CD14-positive monocyte (primary cell): ENCODE measurements at regions not wholly inside any gene's neighbourhood (a gene's known extent, or its start where the extent isn't known, plus 50 kb on each side); places are given as distances from the start of the nearest gene placed in this dataset.

Experiments used
- DNase-seq, 3 donors: peaks; one replicate each; pipeline ENCODE4 v3.0.0-alpha.2; 2011 to 2022
- H2AFZ ChIP-seq: 2 replicates; pipeline ENCODE4 v1.6.0; 2012; ENCODE audit warnings: mild to moderate bottlenecking, low read depth, low read length, inconsistent platforms; ENCODE audit not compliant: insufficient read depth, poor library complexity, severe bottlenecking
- H3K27ac ChIP-seq, 2 donors: 1 replicate in 1 of 2; 2 replicates in 1 of 2; pipeline ENCODE4 v1.5.1; 2012 to 2013; ENCODE audit warnings: low read length in 2 of 2, control low read depth in 1 of 2, inconsistent platforms in 1 of 2, low read depth in 1 of 2, mild to moderate bottlenecking in 1 of 2
- H3K27me3 ChIP-seq, 2 donors: one replicate each; pipeline versions ENCODE4 v1.6.0 to v1.6.1; 2011 to 2013; ENCODE audit warnings: low read length in 2 of 2; ENCODE audit not compliant: control insufficient read depth in 2 of 2, insufficient read depth in 2 of 2
- H3K36me3 ChIP-seq, 2 donors: replicated peaks in 1 of 2; 1 replicate in 1 of 2; 2 replicates in 1 of 2; pipeline versions ENCODE4 v1.5.1 to v1.6.1; 2012 to 2013; ENCODE audit warnings: low read length in 2 of 2, control low read depth in 1 of 2, inconsistent platforms in 1 of 2, mild to moderate bottlenecking in 1 of 2; ENCODE audit not compliant: insufficient read depth in 2 of 2, control insufficient read depth in 1 of 2
- H3K4me1 ChIP-seq, 2 donors: 1 replicate in 1 of 2; 2 replicates in 1 of 2; pipeline versions ENCODE4 v1.5.1 to v1.6.1; 2012 to 2013; ENCODE audit warnings: low read length in 2 of 2, control low read depth in 1 of 2, inconsistent platforms in 1 of 2, mild to moderate bottlenecking in 1 of 2, moderate library complexity in 1 of 2; ENCODE audit not compliant: insufficient read depth in 2 of 2, control insufficient read depth in 1 of 2
- H3K4me2 ChIP-seq: replicated peaks from 2 replicates; pipeline ENCODE3; 2012; ENCODE audit warnings: low read length, moderate library complexity, mild to moderate bottlenecking; ENCODE audit not compliant: poor library complexity, severe bottlenecking; ENCODE audit errors: extremely low read depth
- H3K4me3 ChIP-seq, 3 experiments: fragments of 200-600 bp in 1 of 3; sonication (generic) in 1 of 3; replicated peaks in 1 of 3; 1 replicate in 2 of 3; 2 replicates in 1 of 3; pipeline ENCODE4 v1.5.1; 2011 to 2013; ENCODE audit warnings: low read length in 3 of 3, mild to moderate bottlenecking in 3 of 3, control low read depth in 2 of 3, low read depth in 2 of 3, inconsistent platforms in 1 of 3, moderate library complexity in 1 of 3
- H3K79me2 ChIP-seq: 2 replicates; pipeline ENCODE4 v1.6.0; 2012; ENCODE audit warnings: mild to moderate bottlenecking, control low read depth, inconsistent platforms, low read length, moderate library complexity; ENCODE audit not compliant: insufficient read depth
- H3K9ac ChIP-seq: 2 replicates; pipeline ENCODE4 v1.6.0; 2017; ENCODE audit warnings: low read length, mild to moderate bottlenecking; ENCODE audit not compliant: insufficient read depth, poor library complexity, severe bottlenecking
- H3K9me3 ChIP-seq, 2 donors: replicated peaks in 1 of 2; 1 replicate in 1 of 2; 2 replicates in 1 of 2; pipeline versions ENCODE4 v1.5.1 to v1.6.1; 2012 to 2013; ENCODE audit warnings: low read length in 2 of 2, control low read depth in 1 of 2; ENCODE audit not compliant: control insufficient read depth in 1 of 2, insufficient read depth in 1 of 2
- H4K20me1 ChIP-seq: 2 replicates; pipeline ENCODE4 v1.6.0; 2012; ENCODE audit warnings: mild to moderate bottlenecking, low read length, control low read depth, moderate library complexity; ENCODE audit not compliant: insufficient read depth
- H3K27ac Mint-ChIP-seq, 7 donors: one replicate each; pipeline ENCODE4 v1.8.0; 2020; ENCODE audit warnings: mild to moderate bottlenecking in 7 of 7, mixed read lengths in 7 of 7, moderate library complexity in 6 of 7, inconsistent platforms in 2 of 7
- H3K27me3 Mint-ChIP-seq, 3 donors: one replicate each; pipeline ENCODE4 v1.8.0; 2021 to 2022; ENCODE audit warnings: low read depth in 3 of 3, mild to moderate bottlenecking in 3 of 3, mixed read lengths in 3 of 3, moderate library complexity in 3 of 3, inconsistent platforms in 1 of 3
- H3K36me3 Mint-ChIP-seq, 2 donors: one replicate each; pipeline ENCODE4 v1.8.0; 2020; ENCODE audit warnings: mixed read lengths in 2 of 2, inconsistent platforms in 1 of 2, mild to moderate bottlenecking in 1 of 2
- H3K4me1 Mint-ChIP-seq: one replicate; pipeline ENCODE4 v1.8.0; 2020; ENCODE audit warnings: mild to moderate bottlenecking, mixed read lengths
- H3K4me3 Mint-ChIP-seq, 2 donors: one replicate each; pipeline ENCODE4 v1.8.0; 2020; ENCODE audit warnings: mild to moderate bottlenecking in 2 of 2, mixed read lengths in 2 of 2, moderate library complexity in 1 of 2
- H3K9me3 Mint-ChIP-seq, 7 donors: one replicate each; pipeline ENCODE4 v1.8.0; 2020 to 2022; ENCODE audit warnings: mixed read lengths in 7 of 7, mild to moderate bottlenecking in 6 of 7, moderate library complexity in 6 of 7, inconsistent platforms in 2 of 7
- CTCF ChIP-seq: fragments of 200-600 bp; IDR thresholded peaks from one replicate; pipeline ENCODE4 v1.8.0; 2022; ENCODE audit warnings: antibody characterized with exemption, mild to moderate bottlenecking
- WGBS: methylation state at CpG from one replicate; pipeline ENCODE4 v1.1.5; 2013; ENCODE audit warnings: missing lambda C conversion rate; ENCODE audit not compliant: insufficient coverage; 5-methylcytosine and 5-hydroxymethylcytosine counted together
- intact Hi-C, 2 donors: fragments of 100-400 bp; cut with micrococcal nuclease; formaldehyde crosslinking; loops; one replicate each; pipeline versions ENCODE4 v1.15.0 to v1.15.1; 2023

DNA sequence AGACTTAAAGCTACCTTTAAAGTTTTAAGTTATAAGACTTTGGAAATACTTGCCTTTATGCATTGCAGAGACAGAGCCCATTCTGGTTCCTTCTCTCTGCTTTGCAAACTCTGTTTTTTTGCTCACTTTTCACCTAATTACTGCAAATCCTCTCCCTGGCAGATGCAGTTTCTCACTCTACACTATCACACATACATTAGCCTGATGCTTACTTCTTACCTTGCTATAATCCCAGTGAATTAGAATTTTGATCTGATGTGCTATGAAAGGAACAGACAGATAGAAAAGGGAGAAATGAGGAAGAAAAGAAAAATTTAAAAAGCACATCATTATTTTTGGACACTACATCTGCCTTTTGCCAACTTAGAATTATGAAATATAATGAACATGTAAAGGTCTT lies 489.5 kb upstream of the EDIL3 start:
- H3K27ac Mint-ChIP-seq = no peak overlapping the region
- TF ChIP-seq CTCF = no peak
- H3K9me3 Mint-ChIP-seq = peaks cover 2 to 10% (median 5%) of the 10 kb centered on the region in 7 donors

GRCh38 chr5:84872768-84873167 lies 488.1 kb upstream of the EDIL3 start:
- intact Hi-C loops = no loop called here
- no peak overlapping the region for H3K4me2 ChIP-seq

More for the DNA sequence above, 489.5 kb upstream of the EDIL3 start:
- H3K4me2 ChIP-seq = no peak overlapping the region
- H3K79me2 ChIP-seq = no peaks in the 10 kb centered on the region
- H3K4me3 ChIP-seq = no peak overlapping the region
- H3K4me3 Mint-ChIP-seq = no peak overlapping the region
- H2AFZ ChIP-seq = no peak overlapping the region
- no peak overlapping the region for H3K9ac ChIP-seq
- peaks cover 0 to 5% of the 10 kb centered on the region in 2 donors for H3K4me1 ChIP-seq
- no peaks in the 10 kb centered on the region for H3K36me3 Mint-ChIP-seq
- no peaks in the 10 kb centered on the region for H4K20me1 ChIP-seq
- peaks cover 0 to 3% (median 0%) of the 10 kb centered on the region in 3 donors for H3K27me3 Mint-ChIP-seq
- H3K27me3 ChIP-seq = no peaks in the 10 kb centered on the region
- H3K36me3 ChIP-seq = no peaks in the 10 kb centered on the region
- no peak for DNase-seq
- peaks cover 5% of the 10 kb centered on the region for H3K4me1 Mint-ChIP-seq
- no peak overlapping the region for H3K27ac ChIP-seq
- intact Hi-C loops = no loop called here
- peaks cover 0 to 9% of the 10 kb centered on the region in 2 donors for H3K9me3 ChIP-seq

More at GRCh38 chr5:84872768-84873167, 488.1 kb upstream of the EDIL3 start:
- H3K79me2 ChIP-seq = no peaks in the 10 kb centered on the region
- no peak overlapping the region for H2AFZ ChIP-seq
- Mint-ChIP-seq H3K4me1 (peaks cover 5% of the 10 kb centered on the region), H3K36me3 (no peaks in the 10 kb centered on the region), H3K4me3 (no peak overlapping the region), H3K9me3 (peaks cover 2 to 7% (median 3%) of the 10 kb centered on the region in 7 donors), H3K27me3 (peaks cover 0 to 3% (median 0%) of the 10 kb centered on the region in 3 donors), H3K27ac (no peak overlapping the region)
- H3K9ac ChIP-seq = no peak overlapping the region
- H3K4me1 ChIP-seq = peaks cover 0 to 5% of the 10 kb centered on the region in 2 donors
- no peak for TF ChIP-seq CTCF
- DNase-seq = no peak
- WGBS = no CpG with 5 or more reads among the region's 3 CpGs
- H3K36me3 ChIP-seq = no peaks in the 10 kb centered on the region
- H3K9me3 ChIP-seq = peaks cover 0 to 5% of the 10 kb centered on the region in 2 donors
- H3K27me3 ChIP-seq = no peaks in the 10 kb centered on the region
- no peak overlapping the region for H3K27ac ChIP-seq
- no peaks in the 10 kb centered on the region for H4K20me1 ChIP-seq
- H3K4me3 ChIP-seq = no peak overlapping the region
